NCI-H460 (cell line): ENCODE measurements at regions not wholly inside any gene's neighbourhood (a gene's known extent, or its start where the extent isn't known, plus 50 kb on each side); places are given as distances from the start of the nearest gene placed in this dataset.

Experiments
- DNase-seq: peaks from one replicate; pipeline ENCODE4 v3.0.0-alpha.2; 2016; ENCODE audit warnings: low read depth; ENCODE audit errors: extremely low read depth

- no peak for DNase-seq
These were observed 114.2 kb downstream of the FOXD2 start for GRCh38 chr1:47551971-47552528.

GRCh38 chr1:47554082-47554481 lies 116.2 kb downstream of the FOXD2 start:
- no peak for DNase-seq

- DNase-seq: no peak
These were observed 117.1 kb downstream of the FOXD2 start for GRCh38 chr1:47554901-47555300.

GRCh38 chr1:47555306-47555705 lies 117.5 kb downstream of the FOXD2 start:
- DNase-seq: no peak

- DNase-seq: no peak
These were observed 118.2 kb downstream of the FOXD2 start for GRCh38 chr1:47555841-47556560.

GRCh38 chr1:47557066-47557465 lies 119.2 kb downstream of the FOXD2 start:
- DNase-seq: no peak

GRCh38 chr1:47558601-47559593 lies 121.1 kb downstream of the FOXD2 start:
- no peak for DNase-seq

GRCh38 chr1:47559944-47560695 lies 122.3 kb downstream of the FOXD2 start:
- no peak for DNase-seq

- no peak for DNase-seq
These were observed 123.7 kb downstream of the FOXD2 start for GRCh38 chr1:47561523-47562007.

GRCh38 chr1:47562147-47562546 lies 124.3 kb downstream of the FOXD2 start:
- DNase-seq: no peak

- DNase-seq: no peak
These were observed 125.0 kb downstream of the FOXD2 start for GRCh38 chr1:47562799-47563198.

- DNase-seq: no peak
These were observed 125.4 kb downstream of the FOXD2 start for GRCh38 chr1:47563201-47563600.

- DNase-seq: no peak
These were observed 126.7 kb downstream of the FOXD2 start for GRCh38 chr1:47564570-47564969.

- DNase-seq: no peak
These were observed 127.2 kb downstream of the FOXD2 start for GRCh38 chr1:47565092-47565491.

GRCh38 chr1:47565676-47566075 lies 127.8 kb downstream of the FOXD2 start:
- DNase-seq: no peak

- DNase-seq: no peak
These were observed 130.9 kb downstream of the FOXD2 start for GRCh38 chr1:47568763-47569162.

GRCh38 chr1:47569261-47569660 lies 131.4 kb downstream of the FOXD2 start:
- no peak for DNase-seq

- peak; percentile 73 for DNase-seq
These were observed 132.0 kb downstream of the FOXD2 start for GRCh38 chr1:47569681-47570470.

GRCh38 chr1:47571161-47571560 lies 133.3 kb downstream of the FOXD2 start:
- DNase-seq: no peak

GRCh38 chr1:47571952-47572351 lies 134.1 kb downstream of the FOXD2 start:
- no peak for DNase-seq
